ENCODE measurements at regions not wholly inside any gene's neighbourhood (a gene's known extent, or its start where the extent isn't known, plus 50 kb on each side); places are given as distances from the start of the nearest gene placed in this dataset.

DNA sequence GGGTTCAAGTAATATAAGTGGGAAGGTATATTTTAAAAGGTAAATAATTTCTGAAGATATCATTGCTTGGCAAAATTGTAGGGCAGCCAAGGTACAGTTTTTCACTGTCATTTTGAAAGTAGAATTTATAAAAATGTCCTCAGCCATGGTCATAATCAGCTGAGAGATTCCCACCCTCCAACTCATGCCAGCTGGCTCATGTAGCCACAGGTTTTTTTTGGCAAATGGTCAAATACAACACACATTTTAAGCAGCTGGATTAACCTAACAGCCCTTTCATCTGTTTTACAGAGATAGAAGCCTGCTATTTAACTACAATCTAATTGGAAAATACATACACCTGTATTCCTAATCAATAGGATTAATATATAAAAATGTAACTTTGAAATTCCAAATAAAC, 619.2 kb upstream of the SGCG start:
- no peak for ATAC-seq (replicated peaks)
- Mint-ChIP-seq H3K4me1 (no peaks in the 10 kb centered on the region), H3K9me3 (no peaks in the 10 kb centered on the region), H3K4me3 (no peak overlapping the region), H3K27ac (no peak overlapping the region), H3K36me3 (ENCODE audit: low read depth) (no peaks in the 10 kb centered on the region), H3K27me3 (peaks cover 2% of the 10 kb centered on the region)

GRCh38 chr13:22562116-22562515, 618.7 kb upstream of the SGCG start:
- Mint-ChIP-seq H3K27ac (no peak overlapping the region), H3K27me3 (no peaks in the 10 kb centered on the region)

DNA sequence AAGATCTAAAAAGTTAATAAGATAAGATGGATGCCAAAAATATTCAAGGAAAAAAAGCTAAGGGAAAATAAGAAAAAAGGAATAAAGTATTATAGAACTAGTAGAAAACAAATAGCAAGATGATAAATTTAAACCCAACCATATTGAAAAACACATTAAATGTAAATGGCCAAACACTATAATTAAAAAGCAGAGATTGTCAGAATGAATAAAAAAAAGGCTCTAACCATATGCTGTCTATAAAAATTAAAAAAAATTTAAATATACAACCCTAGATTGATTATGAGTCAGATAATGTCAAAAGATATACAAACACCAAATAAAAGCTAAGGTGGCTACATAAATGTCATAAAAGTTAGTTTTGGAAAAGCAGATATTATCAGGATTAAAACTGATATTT, 617.5 kb upstream of the SGCG start:
- H3K27ac Mint-ChIP-seq, result no peak overlapping the region
- no peaks in the 10 kb centered on the region for H3K4me1 Mint-ChIP-seq
- ATAC-seq (replicated peaks), result no peak
- H3K9me3 Mint-ChIP-seq, result no peaks in the 10 kb centered on the region
- H3K36me3 Mint-ChIP-seq (ENCODE audit: low read depth), result no peaks in the 10 kb centered on the region
- no peak overlapping the region for H3K4me3 Mint-ChIP-seq
- no peaks in the 10 kb centered on the region for H3K27me3 Mint-ChIP-seq

More at GRCh38 chr13:22562116-22562515, 618.7 kb upstream of the SGCG start:
- H3K4me3 Mint-ChIP-seq, result no peak overlapping the region
- H3K36me3 Mint-ChIP-seq (ENCODE audit: low read depth), result no peaks in the 10 kb centered on the region
- no peak for ATAC-seq (replicated peaks)
- no peaks in the 10 kb centered on the region for H3K4me1 Mint-ChIP-seq
- no peaks in the 10 kb centered on the region for H3K9me3 Mint-ChIP-seq

DNA sequence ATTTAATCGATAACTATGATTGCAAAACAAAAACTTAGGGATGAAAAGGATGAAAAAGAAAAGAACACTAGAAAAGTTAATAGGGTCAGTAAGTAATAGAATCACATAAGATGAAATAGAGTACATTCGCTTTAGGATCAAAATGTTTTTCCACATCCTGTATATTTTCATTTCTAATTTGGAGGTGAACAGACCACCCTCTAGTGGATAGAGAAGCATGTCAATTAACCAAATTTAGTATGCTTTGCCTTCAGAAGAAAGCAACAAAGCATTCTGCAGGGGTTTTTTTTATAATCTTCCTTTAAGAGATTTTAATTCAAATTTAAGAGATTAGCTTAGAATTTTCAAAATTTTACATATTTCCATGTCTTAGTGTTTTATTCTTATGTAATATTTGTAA, 611.0 kb upstream of the SGCG start:
- peaks cover 3% of the 10 kb centered on the region for H3K27me3 Mint-ChIP-seq
- no peak overlapping the region for H3K27ac Mint-ChIP-seq
- H3K36me3 Mint-ChIP-seq (ENCODE audit: low read depth), result no peaks in the 10 kb centered on the region
- no peak for ATAC-seq (replicated peaks)
- H3K4me1 Mint-ChIP-seq, result no peaks in the 10 kb centered on the region
- no peak overlapping the region for H3K4me3 Mint-ChIP-seq
- peaks cover 4% of the 10 kb centered on the region for H3K9me3 Mint-ChIP-seq

GRCh38 chr13:22589880-22590279, 590.9 kb upstream of the SGCG start:
- Mint-ChIP-seq H3K27me3 (peaks cover 8% of the 10 kb centered on the region), H3K4me3 (no peak overlapping the region), H3K4me1 (no peaks in the 10 kb centered on the region), H3K9me3 (peaks cover 5% of the 10 kb centered on the region), H3K36me3 (ENCODE audit: low read depth) (no peaks in the 10 kb centered on the region), H3K27ac (no peak overlapping the region)
- no peak for ATAC-seq (replicated peaks)

DNA sequence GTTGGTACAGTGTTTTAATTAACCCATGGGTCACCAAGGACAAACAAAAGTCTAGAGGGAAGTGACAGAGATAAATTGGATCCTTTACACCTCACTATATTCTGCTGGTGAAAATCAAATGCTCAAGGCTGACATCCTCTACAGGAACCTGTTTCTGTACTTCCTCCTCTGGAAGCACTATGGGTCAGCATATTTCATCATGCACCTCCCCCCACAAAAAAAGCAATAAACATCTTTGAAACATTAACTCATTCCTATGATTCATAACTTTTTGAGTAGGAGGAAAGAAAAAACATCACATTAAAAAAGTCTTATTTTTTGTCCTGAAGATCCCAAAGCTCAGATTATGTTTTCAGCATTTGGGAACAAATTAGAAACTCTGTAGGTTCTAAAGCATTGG, 588.3 kb upstream of the SGCG start:
- H3K4me3 Mint-ChIP-seq, result no peak overlapping the region
- no peaks in the 10 kb centered on the region for H3K9me3 Mint-ChIP-seq
- no peak for ATAC-seq (replicated peaks)

DNA sequence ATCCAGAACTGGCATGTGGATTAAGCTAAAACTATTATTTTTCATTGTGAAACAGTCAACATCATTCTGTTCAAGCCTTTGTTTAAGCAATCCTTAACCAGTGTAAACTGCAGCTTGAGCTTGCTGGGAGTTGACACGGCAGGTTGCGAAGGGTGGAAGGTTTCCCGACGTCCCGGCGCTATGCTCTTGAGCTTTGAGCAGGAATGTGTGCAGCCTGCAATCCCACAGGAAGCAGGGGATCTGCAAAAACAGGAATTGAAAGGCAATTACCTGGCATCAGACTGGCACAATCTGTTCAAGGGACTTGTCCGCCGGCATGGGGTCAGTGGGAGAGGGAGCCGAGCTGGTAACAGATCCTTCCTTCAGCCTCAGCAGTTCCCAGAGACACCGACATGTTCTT, 586.7 kb upstream of the SGCG start:
- Mint-ChIP-seq H3K4me3 (no peak overlapping the region), H3K27ac (no peak overlapping the region), H3K36me3 (ENCODE audit: low read depth) (no peaks in the 10 kb centered on the region), H3K9me3 (no peaks in the 10 kb centered on the region), H3K4me1 (no peaks in the 10 kb centered on the region), H3K27me3 (peaks cover 6% of the 10 kb centered on the region)
- no peak for ATAC-seq (replicated peaks)

More for the DNA sequence above, 588.3 kb upstream of the SGCG start:
- Mint-ChIP-seq H3K36me3 (ENCODE audit: low read depth) (no peaks in the 10 kb centered on the region), H3K27ac (no peak overlapping the region), H3K27me3 (peaks cover 10% of the 10 kb centered on the region), H3K4me1 (no peaks in the 10 kb centered on the region)

GRCh38 chr13:22596171-22596863, 584.5 kb upstream of the SGCG start:
- Mint-ChIP-seq H3K9me3 (no peaks in the 10 kb centered on the region), H3K4me1 (no peaks in the 10 kb centered on the region), H3K27ac (no peak overlapping the region), H3K27me3 (peaks cover 6% of the 10 kb centered on the region), H3K4me3 (no peak overlapping the region), H3K36me3 (ENCODE audit: low read depth) (no peaks in the 10 kb centered on the region)
- ATAC-seq (replicated peaks), result no peak

DNA sequence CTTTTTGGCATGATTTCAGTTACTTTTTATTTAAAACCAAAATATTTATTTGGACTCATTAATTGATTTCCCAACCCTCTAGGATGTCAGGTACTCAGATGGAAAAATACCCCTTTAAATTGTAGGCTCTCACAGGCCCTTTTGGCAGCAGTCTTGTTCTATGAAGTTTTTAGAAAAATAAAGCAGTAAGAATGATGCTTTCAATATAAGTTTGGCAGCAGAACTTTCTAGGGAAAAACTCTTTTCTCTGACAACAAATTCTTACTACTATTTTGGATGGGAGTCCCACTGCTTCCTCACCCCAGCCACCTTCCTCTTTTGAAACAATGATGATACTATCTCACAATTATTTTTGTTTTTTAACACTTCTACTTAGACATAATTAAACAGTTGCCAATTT, 581.6 kb upstream of the SGCG start:
- Mint-ChIP-seq H3K27ac (no peak overlapping the region), H3K27me3 (peaks cover 6% of the 10 kb centered on the region), H3K4me3 (no peak overlapping the region), H3K9me3 (no peaks in the 10 kb centered on the region), H3K36me3 (ENCODE audit: low read depth) (no peaks in the 10 kb centered on the region), H3K4me1 (no peaks in the 10 kb centered on the region)
- no peak for ATAC-seq (replicated peaks)

GRCh38 chr13:22618002-22618401, 562.8 kb upstream of the SGCG start:
- H3K4me1 Mint-ChIP-seq, result no peaks in the 10 kb centered on the region

DNA sequence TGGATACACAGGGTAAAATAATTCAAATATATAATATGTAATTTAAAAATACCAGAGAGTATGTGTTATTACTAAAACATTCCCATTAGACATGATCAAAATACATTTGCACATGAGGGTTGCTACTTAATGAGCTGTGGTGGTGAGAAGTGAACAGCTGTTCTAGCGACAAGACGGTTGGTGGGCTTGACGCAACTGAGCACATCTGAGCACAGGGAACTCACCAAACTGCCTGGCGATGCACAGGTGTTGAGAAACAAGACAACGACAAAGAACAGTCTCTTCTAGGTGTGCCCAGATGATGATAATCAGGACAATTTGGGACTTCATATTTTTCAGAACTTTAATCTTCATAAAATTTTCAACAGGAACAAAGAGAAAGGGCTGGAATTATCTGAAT, 555.1 kb upstream of the SGCG start:
- no peak for ATAC-seq (replicated peaks)
- Mint-ChIP-seq H3K27ac (no peak overlapping the region), H3K9me3 (no peaks in the 10 kb centered on the region), H3K4me1 (no peaks in the 10 kb centered on the region), H3K36me3 (ENCODE audit: low read depth) (no peaks in the 10 kb centered on the region), H3K27me3 (no peaks in the 10 kb centered on the region), H3K4me3 (no peak overlapping the region)

More at GRCh38 chr13:22618002-22618401, 562.8 kb upstream of the SGCG start:
- H3K27me3 Mint-ChIP-seq, result no peaks in the 10 kb centered on the region
- H3K9me3 Mint-ChIP-seq, result no peaks in the 10 kb centered on the region
- no peak overlapping the region for H3K27ac Mint-ChIP-seq
- H3K36me3 Mint-ChIP-seq (ENCODE audit: low read depth), result no peaks in the 10 kb centered on the region
- no peak for ATAC-seq (replicated peaks)
- no peak overlapping the region for H3K4me3 Mint-ChIP-seq

DNA sequence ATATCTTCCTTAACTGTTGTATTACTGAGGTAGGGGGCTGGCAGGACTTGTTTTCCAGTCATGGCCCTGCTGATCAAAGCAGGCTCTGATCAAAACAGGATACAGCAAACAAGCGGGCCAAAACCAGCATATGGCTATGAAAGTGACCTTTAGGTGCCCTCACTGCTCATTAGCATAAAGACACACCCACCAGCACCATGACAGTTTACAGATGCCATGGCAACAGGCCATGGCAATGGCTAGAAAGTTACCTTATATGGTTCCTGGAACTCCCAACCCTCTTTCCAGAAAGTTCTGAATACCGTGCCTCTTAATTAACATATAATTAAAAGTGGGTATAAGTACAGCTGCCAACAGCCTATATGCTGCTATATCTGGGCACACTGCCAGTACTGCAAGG, 551.4 kb upstream of the SGCG start:
- H3K9me3 Mint-ChIP-seq, result peaks cover 5% of the 10 kb centered on the region
- no peak overlapping the region for H3K27ac Mint-ChIP-seq
- no peaks in the 10 kb centered on the region for H3K4me1 Mint-ChIP-seq
- H3K27me3 Mint-ChIP-seq, result no peaks in the 10 kb centered on the region
- H3K36me3 Mint-ChIP-seq (ENCODE audit: low read depth), result no peaks in the 10 kb centered on the region
- ATAC-seq (replicated peaks), result no peak
- H3K4me3 Mint-ChIP-seq, result no peak overlapping the region

- ATAC-seq (replicated peaks), result no peak
Observed at GRCh38 chr13:22642088-22642487, 538.7 kb upstream of the SGCG start.

DNA sequence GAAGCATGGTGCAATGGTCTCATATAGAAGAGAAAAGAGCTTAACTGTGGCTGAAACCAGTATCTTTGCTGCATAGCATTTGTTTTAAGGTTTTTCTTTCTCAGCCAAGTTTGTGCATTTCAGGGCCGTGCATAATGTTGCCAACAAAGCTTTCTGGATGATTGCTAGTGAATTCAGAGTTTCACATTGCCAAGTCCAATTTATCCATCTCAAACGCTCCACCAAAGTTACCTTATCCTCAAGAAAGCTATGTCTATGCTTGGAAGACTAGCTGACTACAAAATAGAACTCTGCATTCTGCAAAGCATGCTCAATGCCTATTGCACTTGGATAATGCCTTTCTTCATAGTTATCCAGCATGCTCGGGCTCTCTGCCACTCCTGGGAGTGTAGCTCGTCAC, 535.8 kb upstream of the SGCG start:
- Mint-ChIP-seq H3K4me1 (no peaks in the 10 kb centered on the region), H3K27ac (no peak overlapping the region), H3K4me3 (no peak overlapping the region), H3K9me3 (no peaks in the 10 kb centered on the region), H3K36me3 (ENCODE audit: low read depth) (no peaks in the 10 kb centered on the region), H3K27me3 (no peaks in the 10 kb centered on the region)
- ATAC-seq (replicated peaks), result no peak

More at GRCh38 chr13:22642088-22642487, 538.7 kb upstream of the SGCG start:
- Mint-ChIP-seq H3K27me3 (peaks cover 3% of the 10 kb centered on the region), H3K9me3 (no peaks in the 10 kb centered on the region), H3K36me3 (ENCODE audit: low read depth) (no peaks in the 10 kb centered on the region), H3K4me3 (no peak overlapping the region), H3K4me1 (no peaks in the 10 kb centered on the region), H3K27ac (no peak overlapping the region)

GRCh38 chr13:22647156-22647850, 533.5 kb upstream of the SGCG start:
- no peaks in the 10 kb centered on the region for H3K9me3 Mint-ChIP-seq
- ATAC-seq (replicated peaks), result no peak
- H3K4me3 Mint-ChIP-seq, result no peak overlapping the region
- H3K36me3 Mint-ChIP-seq (ENCODE audit: low read depth), result no peaks in the 10 kb centered on the region
- no peaks in the 10 kb centered on the region for H3K4me1 Mint-ChIP-seq
- no peaks in the 10 kb centered on the region for H3K27me3 Mint-ChIP-seq
- H3K27ac Mint-ChIP-seq, result no peak overlapping the region
